DOHH2 (cell line): ENCODE measurements at regions not wholly inside any gene's neighbourhood (a gene's known extent, or its start where the extent isn't known, plus 50 kb on each side); places are given as distances from the start of the nearest gene placed in this dataset.

Source experiments
- H3F3A ChIP-seq: fragments of 200-600 bp; sonication (generic), shearing (Covaris generic); 2 replicates; pipeline ENCODE4 v1.6.0; 2016; ENCODE audit warnings: antibody characterized with exemption, mild to moderate bottlenecking; ENCODE audit not compliant: control insufficient read depth, insufficient read depth
- H3K27ac ChIP-seq: fragments of 200-600 bp; sonication (generic); 2 replicates; pipeline ENCODE4 v1.5.1; 2014; ENCODE audit warnings: low read depth, mild to moderate bottlenecking, low read length, moderate library complexity
- H3K27me3 ChIP-seq: fragments of 200-600 bp; sonication (generic); 2 replicates; pipeline ENCODE4 v1.6.1; 2014; ENCODE audit warnings: mild to moderate bottlenecking, low read length, mixed read lengths; ENCODE audit not compliant: control insufficient read depth
- H3K36me3 ChIP-seq: fragments of 200-600 bp; sonication (generic); 2 replicates; pipeline ENCODE4 v1.6.1; 2014; ENCODE audit warnings: mild to moderate bottlenecking, low read length, moderate library complexity, mixed read lengths; ENCODE audit not compliant: control insufficient read depth
- H3K4me1 ChIP-seq: fragments of 200-600 bp; sonication (generic); 2 replicates; pipeline ENCODE4 v1.6.1; 2014; ENCODE audit warnings: mild to moderate bottlenecking, low read length, mixed read lengths; ENCODE audit not compliant: control insufficient read depth
- H3K4me2 ChIP-seq: fragments of 200-600 bp; sonication (generic); 2 replicates; pipeline ENCODE4 v1.6.0; 2014; ENCODE audit warnings: mild to moderate bottlenecking, low read length, moderate library complexity
- H3K4me3 ChIP-seq: fragments of 200-600 bp; sonication (generic); 2 replicates; pipeline ENCODE4 v1.5.1; 2014; ENCODE audit warnings: mild to moderate bottlenecking, low read length, mixed read lengths
- H3K79me2 ChIP-seq: fragments of 200-600 bp; sonication (generic); 2 replicates; pipeline ENCODE4 v1.6.1; 2014; ENCODE audit warnings: mild to moderate bottlenecking, low read length, mixed read lengths; ENCODE audit not compliant: control insufficient read depth
- H3K9me2 ChIP-seq: fragments of 200-600 bp; sonication (generic); replicated peaks from 2 replicates; pipeline ENCODE4 v1.6.1; 2014; ENCODE audit warnings: mild to moderate bottlenecking, low read length, mixed read lengths; ENCODE audit not compliant: control insufficient read depth
- H3K9me3 ChIP-seq: fragments of 200-600 bp; sonication (generic); 2 replicates; pipeline ENCODE4 v1.6.1; 2014; ENCODE audit warnings: antibody characterized with exemption, low read length, mixed read lengths; ENCODE audit not compliant: control insufficient read depth, insufficient read depth
- H4K20me1 ChIP-seq: fragments of 200-600 bp; sonication (generic); 2 replicates; pipeline ENCODE4 v1.6.0; 2014; ENCODE audit warnings: low read depth, mild to moderate bottlenecking, antibody characterized with exemption, low read length, moderate library complexity; ENCODE audit not compliant: control insufficient read depth, insufficient read depth
- EZH2phosphoT487 ChIP-seq: fragments of 200-600 bp; sonication (generic); IDR thresholded peaks from 2 replicates; pipeline ENCODE4 v1.6.1; 2017; ENCODE audit warnings: borderline replicate concordance, mild to moderate bottlenecking, antibody characterized with exemption, low read length, moderate library complexity, mixed read lengths
- TF ChIP-seq, protein P1 (sequence below): fragments of 200-600 bp; sonication (generic); IDR thresholded peaks from one replicate; pipeline ENCODE4 v1.5.1; 2014; ENCODE audit warnings: antibody characterized with exemption, mild to moderate bottlenecking, low read depth, low read length; ENCODE audit not compliant: poor library complexity, severe bottlenecking

DNA sequence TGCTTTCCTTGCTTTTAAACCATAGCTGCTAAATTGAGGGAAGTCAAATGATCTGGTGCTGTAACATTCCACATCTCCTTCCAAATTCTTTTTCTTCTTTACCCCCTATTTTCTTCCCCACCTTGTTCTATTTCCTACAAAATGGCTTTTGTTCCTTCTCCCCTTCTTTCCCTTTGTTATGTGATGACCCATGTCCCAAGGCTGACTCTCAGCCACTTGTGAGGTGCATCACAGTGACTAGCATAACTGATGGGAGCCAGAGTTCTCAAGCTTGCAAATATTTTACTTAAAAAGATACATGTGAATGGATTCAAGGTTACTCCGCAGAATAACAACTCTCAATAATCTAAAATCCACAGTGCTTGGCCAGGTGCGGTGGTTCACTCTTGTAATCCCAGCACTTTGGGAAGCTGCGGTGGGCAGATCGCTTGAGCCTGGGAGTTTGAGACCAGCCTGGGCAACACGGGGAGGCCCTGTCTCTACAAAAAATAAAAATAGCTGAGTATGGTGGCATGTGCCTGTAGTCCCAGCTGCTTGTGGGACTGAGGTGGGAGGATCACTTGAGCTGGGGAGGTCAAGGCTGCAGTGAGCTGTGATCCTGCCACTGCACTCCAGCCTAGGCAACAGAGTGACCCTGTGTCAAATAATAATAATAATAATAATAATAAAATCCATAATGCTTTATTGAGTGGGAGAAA, 100.1 kb upstream of the CERS6 start:
- TF ChIP-seq, protein P1, sequence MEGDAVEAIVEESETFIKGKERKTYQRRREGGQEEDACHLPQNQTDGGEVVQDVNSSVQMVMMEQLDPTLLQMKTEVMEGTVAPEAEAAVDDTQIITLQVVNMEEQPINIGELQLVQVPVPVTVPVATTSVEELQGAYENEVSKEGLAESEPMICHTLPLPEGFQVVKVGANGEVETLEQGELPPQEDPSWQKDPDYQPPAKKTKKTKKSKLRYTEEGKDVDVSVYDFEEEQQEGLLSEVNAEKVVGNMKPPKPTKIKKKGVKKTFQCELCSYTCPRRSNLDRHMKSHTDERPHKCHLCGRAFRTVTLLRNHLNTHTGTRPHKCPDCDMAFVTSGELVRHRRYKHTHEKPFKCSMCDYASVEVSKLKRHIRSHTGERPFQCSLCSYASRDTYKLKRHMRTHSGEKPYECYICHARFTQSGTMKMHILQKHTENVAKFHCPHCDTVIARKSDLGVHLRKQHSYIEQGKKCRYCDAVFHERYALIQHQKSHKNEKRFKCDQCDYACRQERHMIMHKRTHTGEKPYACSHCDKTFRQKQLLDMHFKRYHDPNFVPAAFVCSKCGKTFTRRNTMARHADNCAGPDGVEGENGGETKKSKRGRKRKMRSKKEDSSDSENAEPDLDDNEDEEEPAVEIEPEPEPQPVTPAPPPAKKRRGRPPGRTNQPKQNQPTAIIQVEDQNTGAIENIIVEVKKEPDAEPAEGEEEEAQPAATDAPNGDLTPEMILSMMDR: no peak
- no peak for TF ChIP-seq EZH2phosphoT487
- H3K27ac ChIP-seq: no peak overlapping the region
- H3K4me3 ChIP-seq: no peak overlapping the region

DNA sequence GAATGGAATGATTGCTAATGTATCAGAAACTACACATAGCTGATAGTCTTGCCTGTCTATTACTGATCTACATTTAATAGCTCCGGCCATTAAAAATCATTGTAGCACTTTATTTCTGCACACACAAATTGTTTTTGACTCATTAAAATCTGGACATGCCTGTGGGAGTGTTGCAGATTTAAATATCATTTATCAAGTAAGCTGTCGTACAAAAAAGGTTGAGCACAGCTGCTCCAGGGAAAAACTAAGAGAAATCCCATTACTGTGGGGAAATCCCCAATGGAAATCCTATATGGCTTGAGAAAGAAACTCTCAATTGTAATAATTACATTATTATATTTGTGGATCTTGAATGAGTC, 99.6 kb upstream of the CERS6 start:
- Histone ChIP-seq H3K9me3 (no peaks in the 10 kb centered on the region; the same call in 1 of the 2 replicates), H3K4me2 (no peak overlapping the region), H3F3A (no peaks in the 10 kb centered on the region), H3K9me2 (no peaks in the 10 kb centered on the region), H3K79me2 (no peaks in the 10 kb centered on the region), H3K36me3 (no peaks in the 10 kb centered on the region), H3K4me1 (no peaks in the 10 kb centered on the region), H3K27me3 (0 out of 2 replicates have a peak, but pooled peaks cover 2% of the 10 kb centered on the region), H4K20me1 (no peaks in the 10 kb centered on the region), H3K27ac (no peak overlapping the region), H3K4me3 (no peak overlapping the region)
- no peak for TF ChIP-seq EZH2phosphoT487

More for the DNA sequence above, 100.1 kb upstream of the CERS6 start:
- no peaks in the 10 kb centered on the region for H3K79me2 ChIP-seq
- H3K9me2 ChIP-seq: no peaks in the 10 kb centered on the region
- 0 out of 2 replicates have a peak, but pooled peaks cover 2% of the 10 kb centered on the region for H3K27me3 ChIP-seq
- no peaks in the 10 kb centered on the region for H3K4me1 ChIP-seq
- H3K9me3 ChIP-seq: no peaks in the 10 kb centered on the region; the same call in 1 of the 2 replicates
- H3K4me2 ChIP-seq: no peak overlapping the region
- H3K36me3 ChIP-seq: no peaks in the 10 kb centered on the region
- no peaks in the 10 kb centered on the region for H3F3A ChIP-seq
- H4K20me1 ChIP-seq: no peaks in the 10 kb centered on the region

DNA sequence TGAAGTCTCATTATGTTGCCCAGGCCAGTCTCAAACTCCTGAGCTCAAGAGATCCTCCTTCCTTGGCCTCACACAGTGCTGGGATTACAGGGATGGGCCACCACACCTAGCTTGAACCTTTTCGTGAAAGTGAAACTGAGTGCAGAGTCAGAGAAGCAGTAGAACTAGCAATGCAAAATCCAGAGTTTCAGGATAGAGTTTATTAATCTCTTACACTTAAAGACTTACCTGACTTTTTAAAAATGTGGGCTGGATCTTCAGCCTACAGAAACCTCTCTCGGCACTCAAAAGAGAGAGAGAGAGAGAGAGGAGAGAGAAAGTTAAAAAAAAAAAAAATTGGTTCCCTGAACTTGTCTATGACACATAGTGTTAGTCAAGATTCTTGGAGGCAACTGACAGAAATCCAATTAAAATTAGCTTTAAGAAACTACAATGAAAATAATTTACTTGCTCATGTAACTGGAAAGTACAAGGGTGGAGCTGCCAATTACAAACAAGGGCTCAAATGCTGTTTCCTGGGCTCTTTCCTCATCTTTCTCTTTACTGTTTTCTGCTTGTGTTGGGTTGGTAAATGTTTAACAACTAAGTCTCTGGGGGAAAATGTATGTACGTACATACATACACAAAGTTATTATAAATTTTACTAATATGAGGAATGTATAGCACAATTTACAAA, 98.1 kb upstream of the CERS6 start:
- H3K27me3 ChIP-seq: no peaks in the 10 kb centered on the region
- no peaks in the 10 kb centered on the region for H3K4me1 ChIP-seq
- no peaks in the 10 kb centered on the region for H3K79me2 ChIP-seq
- no peak overlapping the region for H3K4me3 ChIP-seq
- TF ChIP-seq EZH2phosphoT487: no peak
- TF ChIP-seq, protein P1: no peak
- H3K36me3 ChIP-seq: no peaks in the 10 kb centered on the region
- H3K9me2 ChIP-seq: no peaks in the 10 kb centered on the region
- no peak overlapping the region for H3K27ac ChIP-seq
- H4K20me1 ChIP-seq: no peaks in the 10 kb centered on the region
- H3K4me2 ChIP-seq: no peak overlapping the region
- H3K9me3 ChIP-seq: no peaks in the 10 kb centered on the region; the same call in 1 of the 2 replicates
- no peaks in the 10 kb centered on the region for H3F3A ChIP-seq

DNA sequence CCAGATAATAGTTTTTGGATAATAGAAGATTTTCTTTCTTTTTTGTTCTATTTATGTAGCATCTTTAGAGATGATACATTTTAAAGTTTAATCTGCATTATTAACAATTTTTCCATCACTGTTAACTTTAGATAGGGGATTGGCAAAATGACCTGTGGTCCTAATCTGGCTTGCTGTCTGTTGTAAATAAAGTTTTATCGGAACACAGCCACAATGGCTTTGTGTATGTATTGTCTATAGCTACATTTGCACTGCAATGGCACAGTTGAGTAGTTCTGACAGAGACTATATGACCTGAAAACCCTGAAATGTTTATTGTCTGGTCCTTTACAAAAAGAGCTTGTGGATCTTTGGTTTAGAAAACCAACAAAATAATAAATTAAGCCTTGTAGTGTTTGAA, 97.0 kb upstream of the CERS6 start:
- no peaks in the 10 kb centered on the region for H3K9me3 ChIP-seq
- no peaks in the 10 kb centered on the region for H4K20me1 ChIP-seq
- H3K27me3 ChIP-seq: no peaks in the 10 kb centered on the region
- H3K36me3 ChIP-seq: no peaks in the 10 kb centered on the region
- H3K79me2 ChIP-seq: no peaks in the 10 kb centered on the region
- H3F3A ChIP-seq: no peaks in the 10 kb centered on the region
- no peaks in the 10 kb centered on the region for H3K4me1 ChIP-seq
- no peak overlapping the region for H3K27ac ChIP-seq
- TF ChIP-seq, protein P1: no peak
- TF ChIP-seq EZH2phosphoT487: no peak
- H3K9me2 ChIP-seq: no peaks in the 10 kb centered on the region
- H3K4me2 ChIP-seq: no peak overlapping the region
- H3K4me3 ChIP-seq: no peak overlapping the region
